ENCODE measurements at regions not wholly inside any gene's neighbourhood (a gene's known extent, or its start where the extent isn't known, plus 50 kb on each side); places are given as distances from the start of the nearest gene placed in this dataset.
"Not testable (repeated sequence)": the region's sequence is repeated elsewhere in the genome, so short reads cannot be mapped to it uniquely, and the experiment has no call there.

- H3K9ac ChIP-seq; H3K27ac ChIP-seq; H3K4me3 ChIP-seq (IDR thresholded peaks at IDR 0.05; ENCODE audit: insufficient read depth, low read depth, low read length); H4K20me1 ChIP-seq (ENCODE audit: insufficient read depth); H3K27me3 ChIP-seq (ENCODE audit: insufficient read depth, low read depth); H3K4me2 ChIP-seq; H2AFZ ChIP-seq (ENCODE audit: low read depth); H3K4me1 ChIP-seq (ENCODE audit: low read depth, poor library complexity, severe bottlenecking); H3K79me2 ChIP-seq (ENCODE audit: insufficient read depth, low read depth); H3K36me3 ChIP-seq (ENCODE audit: insufficient read depth): not testable (repeated sequence)
Observed at GRCh38 chr4:22631167-22631566, 61.6 kb upstream of the GBA3 start.

- no peaks in the 10 kb centered on the region for H3K27me3 ChIP-seq (ENCODE audit: insufficient read depth, low read depth)
- H3K36me3 ChIP-seq (ENCODE audit: insufficient read depth), result no peaks in the 10 kb centered on the region
- no peak overlapping the region for H3K4me2 ChIP-seq
- H3K79me2 ChIP-seq (ENCODE audit: insufficient read depth, low read depth), result no peaks in the 10 kb centered on the region
- H3K27ac ChIP-seq, result no peak overlapping the region
- TF ChIP-seq CTCF (conservative IDR thresholded peaks at IDR 0.05; ENCODE audit: low read depth, low read length), result no peak
- no peaks in the 10 kb centered on the region for H4K20me1 ChIP-seq (ENCODE audit: insufficient read depth)
- no peak overlapping the region for H3K4me3 ChIP-seq (IDR thresholded peaks at IDR 0.05; ENCODE audit: insufficient read depth, low read depth, low read length)
- no peak overlapping the region for H2AFZ ChIP-seq (ENCODE audit: low read depth)
- H3K9ac ChIP-seq, result no peak overlapping the region
- no peaks in the 10 kb centered on the region for H3K4me1 ChIP-seq (ENCODE audit: low read depth, poor library complexity, severe bottlenecking)
Observed at GRCh38 chr4:22634541-22635181, 58.1 kb upstream of the GBA3 start.

GRCh38 chr4:22635182-22635549, 57.6 kb upstream of the GBA3 start:
- not testable (repeated sequence) for H3K27me3 ChIP-seq (ENCODE audit: insufficient read depth, low read depth); H2AFZ ChIP-seq (ENCODE audit: low read depth); H3K79me2 ChIP-seq (ENCODE audit: insufficient read depth, low read depth); H3K4me1 ChIP-seq (ENCODE audit: low read depth, poor library complexity, severe bottlenecking); H4K20me1 ChIP-seq (ENCODE audit: insufficient read depth); H3K36me3 ChIP-seq (ENCODE audit: insufficient read depth); H3K4me2 ChIP-seq; H3K9ac ChIP-seq; H3K27ac ChIP-seq; H3K4me3 ChIP-seq (IDR thresholded peaks at IDR 0.05; ENCODE audit: insufficient read depth, low read depth, low read length)

- no peaks in the 10 kb centered on the region for H3K27me3 ChIP-seq (ENCODE audit: insufficient read depth, low read depth)
- H3K9ac ChIP-seq, result no peak overlapping the region
- no peak overlapping the region for H2AFZ ChIP-seq (ENCODE audit: low read depth)
- H3K4me1 ChIP-seq (ENCODE audit: low read depth, poor library complexity, severe bottlenecking), result no peaks in the 10 kb centered on the region
- H3K4me3 ChIP-seq (IDR thresholded peaks at IDR 0.05; ENCODE audit: insufficient read depth, low read depth, low read length), result no peak overlapping the region
- no peaks in the 10 kb centered on the region for H3K36me3 ChIP-seq (ENCODE audit: insufficient read depth)
- H3K27ac ChIP-seq, result no peak overlapping the region
- TF ChIP-seq CTCF (conservative IDR thresholded peaks at IDR 0.05; ENCODE audit: low read depth, low read length), result no peak
- no peaks in the 10 kb centered on the region for H3K79me2 ChIP-seq (ENCODE audit: insufficient read depth, low read depth)
- no peak overlapping the region for H3K4me2 ChIP-seq
- no peaks in the 10 kb centered on the region for H4K20me1 ChIP-seq (ENCODE audit: insufficient read depth)
Observed at GRCh38 chr4:22635692-22636091, 57.0 kb upstream of the GBA3 start.

- Histone ChIP-seq H3K36me3 (ENCODE audit: insufficient read depth) (no peaks in the 10 kb centered on the region), H3K27ac (no peak overlapping the region), H3K4me1 (ENCODE audit: low read depth, poor library complexity, severe bottlenecking) (no peaks in the 10 kb centered on the region), H3K4me3 (IDR thresholded peaks at IDR 0.05; ENCODE audit: insufficient read depth, low read depth, low read length) (no peak overlapping the region), H2AFZ (ENCODE audit: low read depth) (no peak overlapping the region), H3K9ac (no peak overlapping the region), H3K27me3 (ENCODE audit: insufficient read depth, low read depth) (no peaks in the 10 kb centered on the region), H3K79me2 (ENCODE audit: insufficient read depth, low read depth) (no peaks in the 10 kb centered on the region), H3K4me2 (no peak overlapping the region), H4K20me1 (ENCODE audit: insufficient read depth) (no peaks in the 10 kb centered on the region)
- no peak for TF ChIP-seq CTCF (conservative IDR thresholded peaks at IDR 0.05; ENCODE audit: low read depth, low read length)
Observed at GRCh38 chr4:22637306-22637705, 55.4 kb upstream of the GBA3 start.
